Kidney (tissue), 13 donors: ENCODE measurements at regions not wholly inside any gene's neighbourhood (a gene's known extent, or its start where the extent isn't known, plus 50 kb on each side); places are given as distances from the start of the nearest gene placed in this dataset.

ENCODE experiments used
- DNase-seq, 5 donors: peaks; one replicate each; pipeline ENCODE4 v3.0.0-alpha.2; 2013 to 2020
- FAIRE-seq: peaks from 2 replicates; lab custom pipeline; 2012; peaks lifted over from hg19 to GRCh38; lab: Jason Lieb, UNC
- H3K27ac ChIP-seq, 2 donors: one replicate each; pipeline ENCODE4 v1.7.0; 2013; ENCODE audit warnings: low read depth in 2 of 2, low read length in 2 of 2, inconsistent platforms in 1 of 2
- H3K27me3 ChIP-seq: one replicate; pipeline ENCODE4 v1.7.1; 2013; ENCODE audit warnings: low read length, inconsistent platforms; ENCODE audit not compliant: control insufficient read depth, insufficient read depth
- H3K36me3 ChIP-seq, 3 donors: one replicate each; pipeline versions ENCODE4 v1.7.0 to v1.7.1; 2013; ENCODE audit warnings: low read length in 3 of 3, control low read depth in 1 of 3, inconsistent platforms in 1 of 3; ENCODE audit not compliant: insufficient read depth in 3 of 3, control insufficient read depth in 2 of 3
- H3K4me1 ChIP-seq, 3 donors: one replicate each; pipeline versions ENCODE4 v1.7.0 to v1.7.1; 2013; ENCODE audit warnings: low read length in 3 of 3, inconsistent platforms in 1 of 3, low read depth in 1 of 3; ENCODE audit not compliant: control insufficient read depth in 2 of 3, insufficient read depth in 2 of 3
- H3K4me3 ChIP-seq, 3 donors: one replicate each; pipeline versions ENCODE4 v1.7.0 to v1.8.1; 2013; ENCODE audit warnings: low read length in 3 of 3, control low read depth in 1 of 3, inconsistent platforms in 1 of 3
- H3K9ac ChIP-seq, 3 donors: one replicate each; pipeline versions ENCODE4 v1.7.0 to v1.7.1; 2013; ENCODE audit warnings: low read length in 3 of 3, control low read depth in 1 of 3, inconsistent platforms in 1 of 3
- H3K9me3 ChIP-seq, 3 donors: one replicate each; pipeline versions ENCODE4 v1.7.0 to v1.7.1; 2013; ENCODE audit warnings: low read length in 3 of 3, control low read depth in 1 of 3, inconsistent platforms in 1 of 3; ENCODE audit not compliant: control insufficient read depth in 2 of 3, insufficient read depth in 1 of 3
- CTCF ChIP-seq: IDR thresholded peaks from 3 replicates; pipeline ENCODE4 v1.5.1; 2012; ENCODE audit warnings: mild to moderate bottlenecking, moderate library complexity, borderline replicate concordance; ENCODE audit not compliant: insufficient read depth; ENCODE audit errors: extremely low read depth
- intact Hi-C: fragments of 100-400 bp; cut with DNase I; formaldehyde crosslinking; loops from one replicate; pipeline ENCODE4 v1.11.1; 2022
- donor health status: control.
- donor health status: control.
- donor health status: control.
- donor health status: control.
- donor health status: control.
- donor health status: DM: yes; HTN: yes; CAD: no.
- donor health status: Normal renal cell carcinoma (clear cell type).

GRCh38 chr7:51666751-51667150 lies 350.1 kb upstream of the COBL start:
- TF ChIP-seq CTCF = no peak
- no peak overlapping the region for H3K4me3 ChIP-seq
- H3K4me1 ChIP-seq = no peaks in the 10 kb centered on the region
- no peaks in the 10 kb centered on the region for H3K9me3 ChIP-seq
- no peaks in the 10 kb centered on the region for H3K27me3 ChIP-seq
- H3K27ac ChIP-seq = no peak overlapping the region
- H3K9ac ChIP-seq = no peak overlapping the region
- no peaks in the 10 kb centered on the region for H3K36me3 ChIP-seq
- peak in 3 of 5 donors; percentile 27 to 54 (median 54) for DNase-seq
- intact Hi-C loops = no loop called here
- no peak for FAIRE-seq

DNA sequence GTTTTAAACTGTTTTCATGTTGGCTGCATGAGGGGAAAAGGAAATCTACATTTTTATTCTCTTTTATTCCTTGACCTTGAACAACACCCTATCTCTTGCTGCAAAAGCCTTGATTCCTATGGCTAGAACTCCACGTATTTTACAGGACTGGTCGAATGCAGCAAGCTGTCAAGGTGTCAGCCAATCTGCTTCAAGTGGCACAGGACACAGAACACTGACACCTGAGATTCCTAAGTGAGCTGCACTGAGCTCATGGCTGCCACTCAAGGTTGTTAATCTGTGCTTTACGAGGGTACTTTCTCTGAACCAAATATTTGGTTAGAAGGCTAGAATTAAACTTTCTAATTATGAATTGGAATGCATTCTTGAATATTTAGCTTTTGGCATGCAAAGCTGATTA lies 349.7 kb upstream of the COBL start:
- H3K36me3 ChIP-seq = no peaks in the 10 kb centered on the region
- no peaks in the 10 kb centered on the region for H3K4me1 ChIP-seq
- TF ChIP-seq CTCF = no peak
- intact Hi-C loops = no loop called here
- no peaks in the 10 kb centered on the region for H3K9me3 ChIP-seq
- H3K27ac ChIP-seq = no peak overlapping the region
- FAIRE-seq = no peak
- DNase-seq = peak in 3 of 5 donors; percentile 59 to 74 (median 62)
- no peak overlapping the region for H3K9ac ChIP-seq
- no peaks in the 10 kb centered on the region for H3K27me3 ChIP-seq
- no peak overlapping the region for H3K4me3 ChIP-seq

GRCh38 chr7:51665045-51665780 lies 348.6 kb upstream of the COBL start:
- Histone ChIP-seq H3K27me3 (no peaks in the 10 kb centered on the region), H3K4me1 (no peaks in the 10 kb centered on the region), H3K4me3 (no peak overlapping the region), H3K27ac (no peak overlapping the region), H3K36me3 (no peaks in the 10 kb centered on the region), H3K9ac (no peak overlapping the region), H3K9me3 (no peaks in the 10 kb centered on the region)
- TF ChIP-seq CTCF = no peak
- DNase-seq = no peak
- intact Hi-C loops = no loop called here
- FAIRE-seq = no peak
